HL-60/S4 treated with phorbol 12-myristate 13-acetate at 8.2 ng/mL for 4 days and 3 days (cell line): ENCODE measurements at regions not wholly inside any gene's neighbourhood (a gene's known extent, or its start where the extent isn't known, plus 50 kb on each side); places are given as distances from the start of the nearest gene placed in this dataset.
"Not testable (repeated sequence)": the region's sequence is repeated elsewhere in the genome, so short reads cannot be mapped to it uniquely, and the experiment has no call there.

Experiments
- in situ Hi-C: fragments of 300-500 bp; cut with MboI; formaldehyde crosslinking; loops from 2 replicates; pipeline ENCODE4 v1.15.0; 2022; ENCODE audit warnings: low sequenced_read_pairs

- in situ Hi-C loops = loop anchor here (25.0 kb wide), 1 partner anchor 491 kb away; no protein-coding TSS in a partner anchor
Measured at GRCh38 chr1:66452982-66453381, 81.0 kb upstream of the SGIP1 start.

- in situ Hi-C loops = loop anchor here (25.0 kb wide), 1 partner anchor 493 kb away; no protein-coding TSS in a partner anchor
Measured at GRCh38 chr1:66455446-66455845, 78.5 kb upstream of the SGIP1 start.

GRCh38 chr1:66460776-66461175 is 73.2 kb upstream of the SGIP1 start:
- in situ Hi-C loops = loop anchor here (25.0 kb wide), 1 partner anchor 498 kb away; no protein-coding TSS in a partner anchor

DNA sequence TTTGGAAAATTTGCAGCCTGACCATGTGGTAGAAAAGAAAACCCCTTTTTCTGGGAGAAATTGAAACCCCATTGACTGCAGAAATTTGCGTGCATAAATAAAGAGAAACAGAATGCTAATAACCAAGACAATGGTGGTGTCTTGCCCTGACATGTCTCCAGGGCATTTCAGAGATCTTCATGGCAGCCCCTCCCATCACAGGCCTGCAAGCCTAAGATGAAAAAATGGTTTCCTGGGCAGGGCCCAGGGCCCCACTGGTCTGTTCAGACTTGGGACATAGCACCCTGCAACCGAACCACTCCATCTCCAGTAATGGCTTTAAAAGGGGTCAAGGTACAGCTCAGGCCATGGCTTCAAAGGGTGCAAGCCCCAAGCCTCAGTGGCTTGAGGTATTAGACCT is 71.6 kb upstream of the SGIP1 start:
- in situ Hi-C loops = loop anchor here (25.0 kb wide), 1 partner anchor 500 kb away; no protein-coding TSS in a partner anchor

DNA sequence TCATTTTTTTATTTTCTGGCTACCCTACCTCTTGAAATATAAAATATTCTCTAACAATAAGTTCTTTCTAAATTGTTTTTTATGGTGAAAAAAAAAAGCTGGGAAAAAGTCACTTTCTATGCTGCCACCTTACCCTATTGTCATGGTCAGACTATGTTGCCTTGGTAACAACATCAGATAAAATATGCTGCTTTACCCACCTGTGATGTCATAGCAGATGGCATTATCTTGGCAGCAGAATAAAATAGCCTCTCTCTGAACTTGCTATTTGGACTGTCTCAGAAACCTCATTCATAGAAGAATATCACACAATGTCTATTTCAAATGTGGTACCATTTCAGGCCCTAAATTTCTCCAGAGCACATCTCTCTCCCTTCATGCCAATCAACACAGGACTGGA is 69.6 kb upstream of the SGIP1 start:
- in situ Hi-C loops = loop anchor here (25.0 kb wide), 1 partner anchor 502 kb away; no protein-coding TSS in a partner anchor

GRCh38 chr1:66464802-66465201 is 69.2 kb upstream of the SGIP1 start:
- in situ Hi-C loops = loop anchor here (25.0 kb wide), 1 partner anchor 503 kb away; no protein-coding TSS in a partner anchor

DNA sequence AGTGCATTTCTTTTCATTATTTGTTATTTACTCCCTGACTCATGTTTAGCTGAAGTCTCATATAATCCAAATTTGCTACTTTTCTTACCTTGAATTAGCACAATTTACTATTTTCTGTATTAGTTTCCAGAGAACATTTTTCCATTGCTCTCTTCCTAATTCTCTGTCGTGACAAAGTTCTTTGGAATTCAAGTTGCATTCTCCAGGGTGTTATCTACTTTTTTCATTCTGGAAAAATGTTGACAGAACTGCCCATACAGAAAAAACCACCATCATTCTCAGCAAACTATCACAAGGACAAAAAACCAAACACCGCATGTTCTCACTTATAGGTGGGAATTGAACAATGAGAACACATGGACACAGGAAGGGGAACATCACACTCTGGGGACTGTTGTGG is 67.3 kb upstream of the SGIP1 start:
- in situ Hi-C loops = loop anchor here (25.0 kb wide), 1 partner anchor 504 kb away; no protein-coding TSS in a partner anchor

- in situ Hi-C loops = loop anchor here (25.0 kb wide), 1 partner anchor 506 kb away; no protein-coding TSS in a partner anchor
Measured at GRCh38 chr1:66468722-66469121, 65.2 kb upstream of the SGIP1 start.

GRCh38 chr1:66475940-66476339 is 58.0 kb upstream of the SGIP1 start:
- in situ Hi-C loops = no loop called here

DNA sequence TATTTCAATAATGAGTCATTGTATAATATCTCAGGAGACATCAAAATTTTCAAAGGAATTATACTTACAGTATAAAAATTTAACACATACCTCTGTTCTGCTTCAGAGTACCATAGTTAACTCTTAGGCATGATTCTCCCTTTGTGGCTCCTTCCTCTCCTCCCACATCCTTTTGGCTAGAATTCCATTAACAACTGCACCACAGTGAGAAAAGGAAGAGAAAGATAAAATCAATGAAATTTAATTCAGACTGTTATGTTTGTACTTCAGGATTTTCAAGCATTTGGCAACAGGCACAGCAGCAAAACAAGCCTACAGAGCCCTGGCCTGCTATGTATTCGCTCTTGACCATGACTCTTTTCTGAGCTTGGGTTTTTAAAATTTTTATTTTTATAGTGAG is 57.2 kb upstream of the SGIP1 start:
- in situ Hi-C loops = no loop called here

DNA sequence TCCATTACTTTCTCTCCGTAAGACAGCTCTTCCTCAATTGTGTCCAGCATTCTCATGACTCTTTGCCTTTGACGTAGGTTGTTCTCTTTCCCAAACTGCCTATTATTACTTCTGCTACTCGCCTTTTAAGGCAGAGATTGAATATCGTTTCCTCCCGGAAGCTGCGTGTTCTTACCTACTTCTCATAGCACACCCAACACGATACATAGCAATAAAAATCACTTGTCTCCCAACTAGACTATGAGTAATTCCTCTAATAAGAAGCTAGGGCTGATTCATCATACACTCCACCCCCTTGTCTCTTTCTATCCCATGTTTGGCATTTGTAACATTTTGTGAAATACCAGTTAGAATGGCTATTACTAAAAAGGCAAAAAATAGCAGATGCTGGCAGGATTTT is 55.8 kb upstream of the SGIP1 start:
- in situ Hi-C loops = no loop called here

DNA sequence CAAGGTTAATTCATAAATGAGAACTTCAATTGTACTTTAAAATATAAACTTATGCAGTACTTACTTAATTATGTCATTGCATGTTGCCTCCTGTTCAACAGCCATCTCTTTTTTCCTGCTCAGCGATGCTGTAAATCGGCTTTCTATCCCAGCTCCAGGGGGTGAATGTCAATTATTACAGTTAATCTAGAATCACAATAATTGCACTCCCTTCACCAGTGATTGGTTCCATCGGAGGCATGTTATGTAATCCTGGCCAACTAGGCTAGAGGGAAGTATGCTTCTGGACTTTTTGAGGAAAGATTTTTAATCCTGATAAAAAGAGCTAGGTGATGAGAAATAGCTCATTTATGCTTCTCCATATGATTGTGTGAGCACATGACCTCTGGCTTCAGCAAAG is 53.8 kb upstream of the SGIP1 start:
- in situ Hi-C loops = no loop called here

- in situ Hi-C loops = not testable (repeated sequence)
Measured at GRCh38 chr1:66481215-66481614, 52.7 kb upstream of the SGIP1 start.
